ENCODE measurements at regions not wholly inside any gene's neighbourhood (a gene's known extent, or its start where the extent isn't known, plus 50 kb on each side); places are given as distances from the start of the nearest gene placed in this dataset.
A peak's percentile ranks its signal among the peaks of the same experiment; 100 is the strongest.

- TF ChIP-seq YY1 (IDR thresholded peaks at IDR 0.05; ENCODE audit: low read depth, low read length) (0 out of 2 replicates have a peak, but pooled peaks have one; percentile 26), FOS (IDR thresholded peaks at IDR 0.05; ENCODE audit: borderline replicate concordance, extremely low read depth, insufficient read length) (no peak)
Measured at GRCh38 chr6:103122766-103123601, 1729.5 kb downstream of the GRIK2 start (continued).

GRCh38 chr6:103119056-103119455, 1725.5 kb downstream of the GRIK2 start:
- in situ Hi-C loops (cut with MboI), result no loop called here
- H3K9ac ChIP-seq (ENCODE audit: control insufficient read depth, insufficient read depth, low read length), result no peak overlapping the region
- no peak overlapping the region for H3K27ac ChIP-seq (ENCODE audit: control insufficient read depth, insufficient read depth)
- no peak overlapping the region for H3K4me2 ChIP-seq (ENCODE audit: control insufficient read depth, insufficient read depth)
- 43% methylated on average over 3 of the region's 3 CpGs for WGBS (ENCODE audit: insufficient coverage, insufficient replicate concordance, low lambda C conversion rate, missing lambda C conversion rate)
- intact Hi-C loops (cut with micrococcal nuclease; ENCODE audit: unreplicated experiment), result no loop called here
- ChIA-PET POLR2A (no interaction called here), RAD21 (ENCODE audit: unreplicated experiment) (interaction anchor here (1.2 to 1.7 kb wide), 3 partner anchors 89 to 314 kb away, joined by 3 to 5 read pairs (median 3); no protein-coding TSS in a partner anchor), SMC1A (ENCODE audit: uncharacterized antibody, unreplicated experiment) (interaction anchor here (0.6 to 1.6 kb wide), 4 partner anchors 8 to 105 kb away, joined by 3 to 5 read pairs (median 3); no protein-coding TSS in a partner anchor), CTCF (interaction anchor here (1.5 to 2.4 kb wide), 2 partner anchors 11 to 270 kb away, joined by 3 to 7 read pairs; no protein-coding TSS in a partner anchor)
- no peak overlapping the region for H2AFZ ChIP-seq (ENCODE audit: control insufficient read depth, low read depth, low read length)
- no peaks in the 10 kb centered on the region for H4K20me1 ChIP-seq (ENCODE audit: control insufficient read depth, insufficient read depth)
- FAIRE-seq (no peak), DNase-seq (ENCODE audit: low read depth, low spot score) (no peak), ATAC-seq (no peak)
- H3K4me1 ChIP-seq (ENCODE audit: control insufficient read depth, insufficient read depth, low read length), result no peaks in the 10 kb centered on the region
- no TSS peak for BruUV-seq (replicated peaks)
- H3K9me3 ChIP-seq (replicated peaks; ENCODE audit: control insufficient read depth, insufficient read depth, low read length), result no peaks in the 10 kb centered on the region
- H3K4me3 ChIP-seq, result no peak overlapping the region
- no peaks in the 10 kb centered on the region for H3K36me3 ChIP-seq (ENCODE audit: control insufficient read depth in 2 of 2, insufficient read depth in 2 of 2, low read length in 1 of 2)
- H3K27me3 ChIP-seq (replicated peaks in 1 of 2; ENCODE audit: control insufficient read depth in 2 of 2, insufficient read depth in 2 of 2, low read length in 1 of 2), result no peaks in the 10 kb centered on the region
- H3K79me2 ChIP-seq (ENCODE audit: control insufficient read depth, insufficient read depth, low read length), result no peaks in the 10 kb centered on the region
- no peak for TF ChIP-seq GABPA (IDR thresholded peaks at IDR 0.05; ENCODE audit: low read depth)
- no peak for TF ChIP-seq IKZF2 (IDR thresholded peaks at IDR 0.05)
- TF ChIP-seq ZBED1 (IDR thresholded peaks at IDR 0.05; ENCODE audit: borderline replicate concordance), result no peak
- TF ChIP-seq CBFB (IDR thresholded peaks at IDR 0.05; ENCODE audit: low read depth), result no peak
- no peak for TF ChIP-seq GATAD2B (conservative IDR thresholded peaks at IDR 0.05; ENCODE audit: low read depth)
- TF ChIP-seq CREB1 (IDR thresholded peaks at IDR 0.05; ENCODE audit: low read depth), result no peak
- no peak for TF ChIP-seq BCL11A (IDR thresholded peaks at IDR 0.05; ENCODE audit: low read depth, low read length)
- TF ChIP-seq RFX5 (IDR thresholded peaks at IDR 0.05; ENCODE audit: low read depth, low read length), result no peak
- no peak for TF ChIP-seq STAT3 (IDR thresholded peaks at IDR 0.05; ENCODE audit: low read depth, low read length)
- no peak for TF ChIP-seq EED (IDR thresholded peaks at IDR 0.05; ENCODE audit: low read depth)
- TF ChIP-seq SUZ12 (IDR thresholded peaks at IDR 0.05; ENCODE audit: unreplicated experiment), result no peak
- no peak for TF ChIP-seq ELK1 (IDR thresholded peaks at IDR 0.05; ENCODE audit: low read depth, low read length)
- TF ChIP-seq FOXK2 (IDR thresholded peaks at IDR 0.05), result no peak
- no peak for TF ChIP-seq MXI1 (IDR thresholded peaks at IDR 0.05; ENCODE audit: low read depth, low read length)
- TF ChIP-seq SP1 (IDR thresholded peaks at IDR 0.05; ENCODE audit: low read depth, low read length), result no peak
- no peak for TF ChIP-seq CTCF (IDR thresholded peaks at IDR 0.05 in 2 of 3, conservative IDR thresholded peaks at IDR 0.05 in 1 of 3; ENCODE audit: control insufficient read depth in 2 of 3, extremely low read depth in 1 of 3, insufficient read depth in 1 of 3, low read depth in 3 of 3, low read length in 3 of 3)
- TF ChIP-seq IRF5 (IDR thresholded peaks at IDR 0.05; ENCODE audit: borderline replicate concordance), result no peak
- TF ChIP-seq ZNF207 (IDR thresholded peaks at IDR 0.05; ENCODE audit: borderline replicate concordance), result no peak
- TF ChIP-seq CBX5 (IDR thresholded peaks at IDR 0.05; ENCODE audit: low read depth), result no peak
